Activated naive CD4-positive, alpha-beta T cell treated with anti-CD3 and anti-CD28 coated beads, Interleukin-2, amount 50 U/mL, for 72 hours (primary cell): ENCODE measurements at regions not wholly inside any gene's neighbourhood (a gene's known extent, or its start where the extent isn't known, plus 50 kb on each side); places are given as distances from the start of the nearest gene placed in this dataset.
A peak's percentile ranks its signal among the peaks of the same experiment; 100 is the strongest.
"Not testable (repeated sequence)": the region's sequence is repeated elsewhere in the genome, so short reads cannot be mapped to it uniquely, and the experiment has no call there.

Experiments
- ATAC-seq, 2 donors: fragments of 150-1000 bp; cut with Tn5 transposase; 2 replicates each; pipeline ENCODE4 v1.10.0; 2021; ENCODE audit warnings: mild to moderate bottlenecking in 2 of 2, moderate library complexity in 2 of 2
- DNase-seq, 2 donors: peaks; one replicate each; pipeline ENCODE4 v3.0.0; 2021 to 2022; ENCODE audit warnings: low spot score in 2 of 2
- H3K27ac Mint-ChIP-seq, 2 donors: one replicate each; pipeline ENCODE4 v1.8.0; 2022; ENCODE audit warnings: mild to moderate bottlenecking in 2 of 2, mixed read lengths in 2 of 2
- H3K36me3 Mint-ChIP-seq, 2 donors: one replicate each; pipeline ENCODE4 v1.8.0; 2022; ENCODE audit warnings: mixed read lengths in 2 of 2
- H3K9me3 Mint-ChIP-seq, 2 donors: one replicate each; pipeline ENCODE4 v1.8.0; 2022; ENCODE audit warnings: mixed read lengths in 2 of 2

DNA sequence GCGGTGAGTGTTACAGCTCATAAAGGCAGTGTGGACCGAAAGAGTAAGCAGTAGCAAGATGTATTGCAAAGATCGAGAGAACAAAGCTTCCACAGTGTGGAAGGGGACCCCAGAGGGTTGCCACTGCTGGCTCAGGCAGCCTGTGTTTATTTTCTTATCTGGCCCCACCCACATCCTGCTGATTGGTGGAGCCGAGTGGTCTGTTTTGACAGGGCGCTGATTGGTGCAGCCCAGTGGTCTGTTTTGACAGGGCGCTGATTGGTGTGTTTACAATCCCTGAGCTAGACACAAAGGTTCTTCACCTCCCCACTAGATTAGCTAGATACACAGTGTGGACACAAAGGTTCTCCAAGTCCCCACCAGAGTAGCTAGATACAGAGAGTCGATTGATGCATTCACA lies 747.8 kb upstream of the NRXN1 start:
- not testable (repeated sequence) for DNase-seq, H3K27ac Mint-ChIP-seq, ATAC-seq, H3K36me3 Mint-ChIP-seq
- H3K9me3 Mint-ChIP-seq, result peaks cover 10 to 11% of the 10 kb centered on the region in 2 donors

DNA sequence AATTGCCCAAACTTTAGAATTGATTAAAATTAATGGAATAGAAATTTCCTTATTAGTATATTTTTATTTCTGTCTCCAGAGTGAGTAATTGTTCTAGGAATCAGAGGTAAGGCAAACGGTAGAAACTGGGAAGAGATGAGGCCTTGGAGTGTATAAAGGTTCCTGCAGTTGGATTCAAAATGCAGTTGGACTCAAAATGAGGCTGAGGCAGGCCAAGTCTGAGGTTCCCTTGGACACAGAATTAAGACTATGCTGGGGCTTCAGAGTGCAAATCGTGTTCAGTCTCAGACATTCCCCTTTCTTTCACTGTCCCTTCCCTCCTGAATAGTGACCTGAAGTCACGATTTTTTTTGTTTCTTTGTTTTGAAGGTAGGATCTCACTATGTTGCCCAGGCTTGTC lies 746.9 kb upstream of the NRXN1 start:
- DNase-seq (no peak), ATAC-seq (no peak)
- peaks cover 10 to 11% of the 10 kb centered on the region in 2 donors for H3K9me3 Mint-ChIP-seq
- no peak overlapping the region for H3K27ac Mint-ChIP-seq
- H3K36me3 Mint-ChIP-seq, result peaks cover 0 to 17% of the 10 kb centered on the region in 2 donors

DNA sequence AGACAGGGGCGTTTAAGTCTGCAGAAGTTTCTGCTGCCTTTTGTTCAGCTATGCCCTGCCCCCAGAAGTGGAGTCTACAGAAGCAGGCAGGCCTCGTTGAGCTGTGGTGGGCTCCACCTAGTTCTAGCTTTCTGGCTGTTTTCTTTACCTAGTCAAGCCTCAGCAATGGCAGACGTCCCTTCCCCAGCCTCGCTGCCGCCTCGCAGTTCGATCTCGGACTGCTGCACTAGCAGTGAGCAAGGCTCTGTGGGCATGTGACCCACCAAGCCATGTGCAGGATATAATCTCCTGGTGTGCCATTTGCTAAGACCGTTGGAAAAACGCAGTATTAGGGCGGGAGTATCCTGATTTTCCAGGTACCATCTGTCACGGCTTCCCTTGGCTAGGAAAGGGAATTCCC lies 742.7 kb upstream of the NRXN1 start:
- not testable (repeated sequence) for H3K27ac Mint-ChIP-seq, ATAC-seq, DNase-seq
- Mint-ChIP-seq H3K36me3 (peaks cover 0 to 20% of the 10 kb centered on the region in 2 donors), H3K9me3 (peaks cover 28 to 33% of the 10 kb centered on the region in 2 donors)

DNA sequence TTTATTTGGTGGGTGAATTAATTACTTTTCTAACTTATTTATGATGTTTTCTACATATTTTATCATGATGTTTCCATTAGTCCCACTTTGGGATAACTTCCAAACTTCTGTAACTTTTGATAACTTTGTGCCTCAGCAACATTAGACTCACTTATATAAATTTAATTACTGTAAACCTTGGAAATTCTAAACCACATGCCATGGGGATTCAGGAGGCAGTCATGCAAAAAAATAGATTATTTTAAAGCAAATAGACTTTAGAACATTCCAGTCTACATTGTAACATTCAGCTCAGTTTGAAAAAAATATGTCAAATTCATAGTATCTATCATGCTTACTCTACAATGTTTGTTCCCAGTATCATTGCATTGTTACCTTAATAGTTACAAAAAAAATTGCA lies 728.5 kb upstream of the NRXN1 start:
- Mint-ChIP-seq H3K36me3 (no peaks in the 10 kb centered on the region), H3K27ac (no peak overlapping the region), H3K9me3 (peaks cover 4 to 7% of the 10 kb centered on the region in 2 donors)
- DNase-seq (no peak), ATAC-seq (no peak)

DNA sequence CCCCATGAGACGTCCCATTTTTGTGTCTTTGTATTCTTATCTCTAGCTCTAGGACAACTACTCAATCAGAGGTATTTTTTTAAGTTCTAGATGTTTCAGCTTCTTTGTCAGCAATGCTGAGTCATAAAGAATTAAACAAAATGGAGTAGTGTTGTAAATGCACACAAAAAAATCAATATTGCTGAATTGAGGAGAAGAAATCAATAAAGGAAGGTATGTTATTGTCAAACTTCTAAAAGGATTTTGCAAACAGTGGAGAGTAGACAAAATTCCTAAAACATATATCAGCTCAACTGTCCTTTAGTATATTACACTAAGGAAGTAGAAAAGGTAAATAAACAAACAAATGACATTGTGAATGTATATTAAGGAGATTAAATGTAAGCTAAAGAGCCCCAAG lies 726.1 kb upstream of the NRXN1 start:
- ATAC-seq (no peak), DNase-seq (no peak)
- peaks cover 8 to 9% of the 10 kb centered on the region in 2 donors for H3K9me3 Mint-ChIP-seq
- no peak overlapping the region for H3K27ac Mint-ChIP-seq
- no peaks in the 10 kb centered on the region for H3K36me3 Mint-ChIP-seq

DNA sequence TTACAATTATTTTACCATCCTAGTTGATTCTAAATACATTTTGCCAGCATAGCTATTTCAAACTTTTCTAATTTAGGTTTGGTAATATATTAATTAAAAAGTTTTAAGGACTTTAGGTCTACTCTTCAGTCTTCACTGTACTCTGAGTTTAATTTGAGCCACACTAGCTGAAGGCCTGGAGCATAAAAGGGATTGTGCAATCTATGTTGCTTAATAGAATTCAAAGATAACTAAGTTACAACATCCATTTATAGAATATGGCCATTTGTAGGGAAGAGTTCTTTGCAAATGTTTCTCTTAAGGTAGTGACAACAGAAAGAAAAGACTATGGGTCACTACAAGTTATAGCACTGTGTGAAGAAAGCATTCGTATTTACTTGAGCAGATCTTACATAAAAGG lies 702.2 kb upstream of the NRXN1 start:
- Mint-ChIP-seq H3K9me3 (peaks cover 7 to 10% of the 10 kb centered on the region in 2 donors), H3K36me3 (peaks cover 0 to 4% of the 10 kb centered on the region in 2 donors)
- no peak for DNase-seq

DNA sequence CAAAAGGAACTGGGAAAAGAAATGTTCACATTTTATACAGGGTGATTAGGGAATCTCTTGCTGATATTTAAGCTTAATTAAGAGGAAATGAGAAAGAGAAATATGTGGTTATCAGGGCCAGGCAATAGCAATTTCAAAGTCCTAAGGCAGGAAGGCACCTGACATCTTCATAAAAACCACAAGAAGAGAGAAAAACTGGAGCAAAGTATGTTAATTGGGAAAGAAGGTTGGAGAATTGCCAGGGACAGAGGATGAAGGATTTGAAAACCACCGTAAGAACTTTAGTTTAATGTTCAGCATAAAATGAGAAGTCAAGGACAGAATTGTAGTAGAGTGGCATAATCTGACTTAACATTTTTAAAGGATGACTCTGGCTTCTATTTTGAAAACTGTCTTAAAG lies 691.8 kb upstream of the NRXN1 start:
- H3K27ac Mint-ChIP-seq, result no peak overlapping the region
- DNase-seq, result no peak
- peaks cover 7 to 15% of the 10 kb centered on the region in 2 donors for H3K9me3 Mint-ChIP-seq
- no peak for ATAC-seq
- no peaks in the 10 kb centered on the region for H3K36me3 Mint-ChIP-seq

More for the DNA sequence above, 702.2 kb upstream of the NRXN1 start:
- ATAC-seq, result no peak
- no peak overlapping the region for H3K27ac Mint-ChIP-seq

DNA sequence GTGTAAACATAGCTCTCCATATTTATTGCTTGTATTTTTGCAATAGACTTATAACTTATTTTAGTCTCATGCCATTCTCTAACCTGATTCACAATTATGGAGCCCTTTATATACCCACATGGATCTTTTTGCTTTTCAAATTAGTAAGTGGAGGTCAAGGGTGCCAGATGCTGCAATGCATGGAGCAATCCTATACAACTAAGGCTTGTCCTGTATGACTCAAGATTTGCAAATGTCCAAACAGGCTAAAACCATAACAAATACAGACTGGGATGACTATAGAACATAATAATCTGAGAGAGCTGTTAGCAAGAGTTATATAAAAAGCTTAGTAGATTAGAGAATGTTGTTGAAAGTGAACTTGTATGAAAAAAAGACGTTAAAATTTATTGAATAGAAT lies 690.4 kb upstream of the NRXN1 start:
- Mint-ChIP-seq H3K9me3 (peaks cover 7 to 15% of the 10 kb centered on the region in 2 donors), H3K36me3 (no peaks in the 10 kb centered on the region), H3K27ac (no peak overlapping the region)
- DNase-seq (no peak), ATAC-seq (no peak)

DNA sequence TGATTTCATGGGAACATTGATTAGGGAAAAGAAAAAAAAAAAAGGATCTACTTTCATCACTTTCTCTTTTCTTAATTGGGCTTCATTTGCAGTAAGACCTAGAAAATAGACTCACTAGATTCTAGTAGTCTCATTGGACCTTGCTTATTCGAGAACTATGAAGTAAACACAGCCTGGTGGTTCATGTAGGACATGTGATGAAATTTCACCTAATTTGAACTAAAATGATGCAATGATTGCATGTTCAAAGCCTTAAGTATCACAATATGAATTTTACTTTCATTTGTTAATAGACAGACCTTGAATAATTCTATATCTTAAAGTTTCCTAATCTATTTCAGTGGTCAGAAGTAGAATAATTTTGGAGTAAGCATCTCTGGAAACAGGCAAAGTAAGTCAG lies 688.9 kb upstream of the NRXN1 start:
- DNase-seq (no peak), ATAC-seq (no peak)
- no peaks in the 10 kb centered on the region for H3K36me3 Mint-ChIP-seq
- H3K27ac Mint-ChIP-seq, result no peak overlapping the region
- H3K9me3 Mint-ChIP-seq, result peaks cover 7 to 15% of the 10 kb centered on the region in 2 donors

DNA sequence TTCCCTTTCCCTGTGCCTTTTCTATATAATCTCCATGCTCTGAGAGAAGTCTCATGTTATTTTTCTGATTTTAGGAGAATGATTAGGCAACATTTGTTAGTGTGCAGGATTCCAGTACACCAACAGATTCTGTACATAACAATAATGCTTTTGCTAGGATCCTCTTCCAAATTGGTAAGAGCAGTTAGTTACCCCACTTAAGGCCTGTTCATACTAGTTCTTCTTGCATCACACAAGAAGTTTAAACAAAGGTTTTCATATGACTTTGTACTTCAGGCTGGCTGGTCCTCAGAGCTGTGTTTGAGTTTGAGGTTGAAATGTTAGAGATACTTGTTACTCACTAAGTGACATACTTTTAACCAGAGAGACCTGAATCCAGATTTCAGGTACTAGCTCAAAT lies 686.9 kb upstream of the NRXN1 start:
- Mint-ChIP-seq H3K9me3 (peaks cover 13 to 15% of the 10 kb centered on the region in 2 donors), H3K36me3 (peaks cover 0 to 7% of the 10 kb centered on the region in 2 donors), H3K27ac (no peak overlapping the region)
- ATAC-seq, result no peak
- no peak for DNase-seq

DNA sequence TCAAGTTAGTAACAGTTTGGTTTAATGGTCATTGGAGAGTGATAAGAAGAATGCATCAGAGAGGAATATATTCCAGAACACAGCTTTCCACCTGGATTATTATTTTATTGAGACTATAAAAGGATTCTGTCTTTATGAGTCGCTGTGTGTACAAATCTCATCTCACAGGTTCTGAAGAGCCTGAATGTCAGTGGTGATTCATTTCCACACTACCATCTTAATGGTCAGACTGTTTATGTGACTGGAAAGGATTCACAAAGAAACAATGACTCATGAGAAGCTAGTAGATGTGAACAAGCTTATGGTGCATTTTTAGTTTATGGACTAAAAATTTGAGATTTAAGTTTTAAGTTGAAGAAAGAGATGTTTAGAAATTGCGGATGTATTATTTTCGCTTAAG lies 685.4 kb upstream of the NRXN1 start:
- no peak for DNase-seq
- ATAC-seq, result no peak
- Mint-ChIP-seq H3K27ac (no peak overlapping the region), H3K36me3 (peaks cover 0 to 7% of the 10 kb centered on the region in 2 donors), H3K9me3 (peaks cover 12 to 15% of the 10 kb centered on the region in 2 donors)

DNA sequence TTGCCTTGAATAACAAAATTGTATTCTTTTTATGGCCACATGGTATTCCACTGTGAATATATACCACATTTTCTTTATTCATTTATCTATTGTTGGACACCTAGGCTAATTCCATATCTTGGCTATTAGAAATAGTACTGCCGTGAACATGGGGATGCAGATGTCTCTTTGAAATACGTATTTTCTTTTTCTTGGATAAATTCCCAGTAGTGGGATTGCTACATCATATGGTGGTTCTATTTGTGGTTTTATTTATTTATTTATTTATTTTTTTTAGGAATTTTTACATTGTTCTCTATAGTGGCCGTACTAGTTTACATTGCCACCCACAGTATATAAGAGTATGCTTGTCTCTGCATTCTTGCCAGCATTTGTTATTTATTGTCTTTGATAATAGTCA lies 679.8 kb upstream of the NRXN1 start:
- Mint-ChIP-seq H3K36me3 (peaks cover 0 to 7% of the 10 kb centered on the region in 2 donors), H3K9me3 (peaks cover 16 to 18% of the 10 kb centered on the region in 2 donors), H3K27ac (no peak overlapping the region)
- ATAC-seq, result no peak
- no peak for DNase-seq

DNA sequence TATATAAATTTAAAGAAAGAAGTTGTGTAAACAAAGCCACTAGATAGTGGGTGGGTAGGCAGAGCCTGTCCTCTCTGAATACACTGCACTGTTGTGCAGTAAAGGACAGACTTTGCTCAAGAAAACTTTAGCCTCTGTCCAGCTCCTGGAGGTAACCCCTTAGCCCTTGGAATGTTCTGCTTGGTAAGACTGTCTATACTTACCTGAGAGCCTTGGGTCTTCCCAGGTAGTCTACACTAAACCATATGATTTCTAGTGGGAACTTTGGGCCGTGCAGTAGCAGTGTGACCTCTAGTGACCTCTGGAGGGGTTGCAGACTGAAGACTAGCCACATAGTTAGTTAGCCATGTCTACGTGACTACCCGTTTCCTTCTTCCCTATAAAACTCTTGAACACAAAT lies 678.3 kb upstream of the NRXN1 start:
- Mint-ChIP-seq H3K27ac (no peak overlapping the region), H3K9me3 (peaks cover 21 to 23% of the 10 kb centered on the region in 2 donors)

DNA sequence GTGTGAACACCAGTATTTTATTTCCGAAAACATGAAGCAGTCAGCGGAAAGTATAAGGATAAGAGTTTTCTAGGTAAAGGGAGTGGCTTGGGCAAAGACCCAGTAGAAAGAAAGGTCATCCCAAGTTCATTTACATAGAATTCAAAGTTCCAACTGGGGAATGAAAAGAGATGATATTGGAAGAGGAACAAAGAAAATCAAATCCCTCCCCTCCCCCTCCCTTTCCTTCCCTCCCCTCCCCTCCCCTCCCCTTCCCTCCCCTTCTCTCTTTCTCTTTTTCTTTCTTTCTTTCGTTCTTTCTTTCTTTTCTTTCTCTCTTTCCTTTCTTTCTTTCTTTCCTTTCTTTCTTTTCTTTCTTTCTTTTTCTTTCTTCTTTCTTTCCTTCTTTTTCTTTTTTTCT lies 675.7 kb upstream of the NRXN1 start:
- DNase-seq, result no peak
- Mint-ChIP-seq H3K36me3 (no peaks in the 10 kb centered on the region), H3K9me3 (peaks cover 21 to 27% of the 10 kb centered on the region in 2 donors), H3K27ac (no peak overlapping the region)
- ATAC-seq, result no peak

More for the DNA sequence above, 678.3 kb upstream of the NRXN1 start:
- DNase-seq (peak in 1 of 2 donors; percentile 1), ATAC-seq (no peak)
- H3K36me3 Mint-ChIP-seq, result peaks cover 0 to 3% of the 10 kb centered on the region in 2 donors

DNA sequence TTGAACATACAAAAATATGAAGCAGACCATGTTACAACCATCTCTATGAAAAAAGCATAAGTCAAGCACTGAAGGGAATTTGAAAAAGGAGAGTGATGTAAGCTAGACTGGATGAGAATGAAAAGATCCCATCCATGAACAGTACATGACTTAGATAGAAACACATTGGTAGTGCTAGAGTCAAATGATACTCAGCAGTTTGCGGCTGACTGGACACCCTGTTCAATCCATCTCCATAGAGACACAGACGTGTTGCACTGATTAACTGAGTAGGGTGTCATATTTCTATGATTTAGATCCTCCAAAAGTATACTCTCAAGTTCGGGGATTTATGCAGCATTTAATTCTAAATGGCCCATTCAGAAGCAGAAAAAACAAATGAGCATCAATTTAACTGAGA lies 674.3 kb upstream of the NRXN1 start:
- ATAC-seq (no peak), DNase-seq (no peak)
- Mint-ChIP-seq H3K36me3 (no peaks in the 10 kb centered on the region), H3K27ac (no peak overlapping the region), H3K9me3 (peaks cover 17 to 21% of the 10 kb centered on the region in 2 donors)

DNA sequence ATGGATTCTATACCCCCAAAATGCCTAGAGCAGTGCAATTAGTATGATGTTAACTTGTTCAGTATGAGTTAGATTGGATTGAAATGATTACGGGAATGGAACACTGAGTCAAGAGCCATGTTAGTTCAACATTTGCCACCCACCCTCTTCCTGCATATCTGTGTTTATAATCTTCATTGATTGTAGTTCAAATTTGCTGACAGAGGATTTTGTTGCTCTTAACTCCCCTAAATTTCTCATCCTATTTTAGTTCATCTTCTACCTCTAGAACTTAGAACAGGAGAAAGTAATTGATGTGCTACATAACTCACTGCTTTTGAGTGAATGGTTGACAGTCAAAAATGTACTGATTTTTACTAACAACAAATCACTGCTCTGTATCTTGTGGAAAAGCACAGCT lies 673.5 kb upstream of the NRXN1 start:
- ATAC-seq, result no peak
- no peak for DNase-seq
- peaks cover 17 to 21% of the 10 kb centered on the region in 2 donors for H3K9me3 Mint-ChIP-seq
- no peak overlapping the region for H3K27ac Mint-ChIP-seq
- H3K36me3 Mint-ChIP-seq, result no peaks in the 10 kb centered on the region

DNA sequence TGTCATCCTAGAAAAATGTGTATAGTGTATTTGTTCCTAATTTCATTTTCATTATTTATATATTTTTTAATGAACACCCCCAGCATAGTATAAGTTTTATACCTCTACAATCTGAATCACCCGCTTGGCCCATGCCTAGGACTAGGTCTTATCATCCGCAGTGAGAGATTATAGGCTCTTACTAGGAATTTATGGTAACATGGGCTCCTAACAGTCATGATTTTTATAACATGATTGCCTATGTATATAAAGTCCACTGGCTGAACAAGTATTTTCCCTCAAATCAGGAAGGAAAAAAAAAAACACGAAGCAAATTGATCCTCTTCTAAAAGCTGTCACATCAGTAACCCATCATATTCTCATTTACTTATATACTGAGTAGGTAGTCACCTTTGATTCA lies 666.1 kb upstream of the NRXN1 start:
- ATAC-seq (no peak), DNase-seq (no peak)
- no peaks in the 10 kb centered on the region for H3K36me3 Mint-ChIP-seq
- H3K27ac Mint-ChIP-seq, result no peak overlapping the region
- peaks cover 7% of the 10 kb centered on the region in 2 donors for H3K9me3 Mint-ChIP-seq

DNA sequence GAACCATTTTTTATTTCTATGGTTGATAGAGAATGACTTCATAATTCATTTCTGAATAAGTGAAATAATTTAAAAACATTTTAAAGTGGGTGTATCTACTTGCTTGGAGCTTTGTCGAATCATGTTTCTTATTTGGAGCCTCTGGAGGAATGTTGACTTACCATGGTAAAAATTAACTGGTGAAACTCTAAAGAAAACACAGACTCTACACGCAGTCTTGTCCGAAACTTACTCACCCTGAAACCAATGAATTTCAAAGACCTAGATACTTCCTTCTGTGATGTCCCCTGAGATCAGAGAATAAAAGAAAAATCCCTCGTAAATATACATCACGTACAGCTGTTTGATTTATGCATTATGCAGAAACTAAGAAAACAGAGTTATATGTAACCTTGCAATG lies 665.2 kb upstream of the NRXN1 start:
- peaks cover 3 to 12% of the 10 kb centered on the region in 2 donors for H3K9me3 Mint-ChIP-seq
- ATAC-seq (no peak), DNase-seq (no peak)
- H3K27ac Mint-ChIP-seq, result no peak overlapping the region
- H3K36me3 Mint-ChIP-seq, result no peaks in the 10 kb centered on the region

DNA sequence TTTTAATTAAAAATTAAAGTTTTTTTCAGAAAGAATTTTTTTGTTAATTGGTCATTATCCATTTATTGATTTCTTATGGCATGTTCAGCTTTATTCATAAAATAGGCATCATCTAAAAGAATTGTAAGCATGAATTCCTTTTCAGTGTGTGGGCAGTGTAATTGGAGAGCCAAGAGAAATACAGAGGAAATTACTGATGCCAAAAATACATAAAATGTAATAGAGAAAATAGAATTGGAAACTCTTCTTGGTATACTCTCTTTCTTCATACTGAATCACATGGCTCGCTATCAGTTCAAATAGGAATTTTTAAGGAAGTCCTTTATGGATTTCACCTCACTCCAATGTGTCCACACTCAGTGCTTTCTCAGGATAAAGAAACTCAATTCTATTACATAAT lies 663.6 kb upstream of the NRXN1 start:
- Mint-ChIP-seq H3K9me3 (peaks cover 3 to 12% of the 10 kb centered on the region in 2 donors), H3K27ac (no peak overlapping the region), H3K36me3 (no peaks in the 10 kb centered on the region)
- DNase-seq, result no peak
- no peak for ATAC-seq
